ENCODE measurements at regions not wholly inside any gene's neighbourhood (a gene's known extent, or its start where the extent isn't known, plus 50 kb on each side); places are given as distances from the start of the nearest gene placed in this dataset.
A peak's percentile ranks its signal among the peaks of the same experiment; 100 is the strongest.
"Not testable (repeated sequence)": the region's sequence is repeated elsewhere in the genome, so short reads cannot be mapped to it uniquely, and the experiment has no call there.

DNA sequence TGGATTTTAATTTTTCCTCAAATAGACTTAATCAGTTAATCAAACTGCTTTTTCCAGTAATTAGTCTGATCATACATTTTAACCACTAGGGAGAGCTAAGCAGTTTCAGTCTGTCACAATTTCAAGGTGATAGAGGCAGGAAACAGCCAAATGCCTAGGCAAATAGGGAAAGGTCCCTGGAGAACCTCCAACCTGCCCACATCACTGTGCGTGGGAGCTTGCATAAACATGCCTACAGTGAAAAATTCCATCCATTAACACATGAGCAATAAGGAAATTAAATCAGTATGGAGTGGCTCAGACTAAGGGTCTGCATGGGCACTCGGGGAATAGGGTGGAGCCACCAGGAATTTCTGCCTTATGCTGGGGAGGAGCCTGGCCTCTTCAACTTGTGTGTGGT is 74.6 kb downstream of the AASDHPPT start:
- no peak for DNase-seq (ENCODE audit: low spot score)

DNA sequence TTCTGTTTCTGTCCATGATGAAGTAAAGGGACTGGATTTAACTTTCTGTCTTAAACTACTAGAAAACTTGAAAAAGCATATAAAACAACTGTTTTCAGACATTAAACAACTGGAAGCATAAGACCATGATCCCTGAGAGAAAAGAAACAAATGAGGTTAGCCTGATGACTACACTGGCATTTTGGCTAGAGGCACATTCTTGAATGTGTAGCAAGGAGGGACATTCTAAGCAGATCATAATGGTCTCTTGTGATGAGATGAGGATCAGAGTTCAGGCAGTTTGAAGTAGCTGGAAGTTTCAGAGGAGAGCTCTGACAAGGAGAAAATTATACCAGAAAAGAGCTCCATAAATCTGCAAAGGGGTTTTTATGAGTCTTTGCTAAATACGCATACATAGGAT is 75.4 kb downstream of the AASDHPPT start:
- no peak for DNase-seq (ENCODE audit: low spot score)

DNA sequence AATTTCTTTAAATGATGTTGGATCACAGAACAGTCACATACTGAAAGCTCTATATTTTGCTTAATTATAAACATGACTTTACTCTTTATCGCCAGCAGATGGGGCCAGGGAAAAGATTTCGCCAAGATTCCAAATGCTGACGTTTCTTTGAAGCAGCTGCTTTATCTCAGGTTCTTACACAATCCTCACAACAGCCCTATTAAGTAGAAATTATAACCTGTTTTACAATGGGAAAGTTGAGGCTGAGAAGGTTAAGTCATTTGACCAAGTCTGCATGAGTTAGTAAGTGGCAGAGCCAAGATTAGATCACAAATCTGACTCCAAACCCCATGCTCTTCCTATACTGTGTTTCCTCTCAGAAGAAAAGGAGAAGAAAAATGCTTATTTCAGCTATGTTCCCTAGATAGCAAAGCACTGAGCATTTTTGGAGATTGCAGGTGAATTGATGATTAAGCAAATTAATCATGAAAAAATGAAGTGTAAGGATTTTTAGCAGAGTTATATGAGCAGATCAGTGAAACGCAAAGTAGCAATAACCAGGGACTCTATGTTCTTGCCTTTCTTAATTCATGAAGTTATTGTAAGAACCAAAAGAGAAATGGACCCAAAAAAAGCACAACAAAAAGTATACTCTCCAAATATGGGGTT is 79.0 kb downstream of the AASDHPPT start:
- DNase-seq (ENCODE audit: low spot score), result peak; percentile 56

DNA sequence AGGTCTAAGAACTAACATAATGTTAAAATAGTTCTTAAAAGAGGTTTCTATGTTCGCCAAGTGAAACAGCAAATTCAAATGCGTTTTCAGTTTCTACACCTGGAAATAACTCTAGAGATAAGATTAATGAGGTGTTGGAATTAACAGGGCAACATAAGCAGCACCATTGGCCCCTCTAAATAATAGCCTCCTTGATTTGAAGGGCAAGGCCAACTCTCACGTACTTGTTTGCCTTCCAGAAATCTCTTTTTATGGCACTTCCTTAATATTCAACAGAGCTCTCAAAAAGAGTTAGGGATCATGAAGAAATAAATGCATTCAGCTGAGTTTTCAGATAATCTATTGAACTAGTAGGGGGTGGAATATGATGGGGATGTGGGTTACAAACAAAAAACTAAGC is 80.9 kb downstream of the AASDHPPT start:
- no peak for DNase-seq (ENCODE audit: low spot score)

DNA sequence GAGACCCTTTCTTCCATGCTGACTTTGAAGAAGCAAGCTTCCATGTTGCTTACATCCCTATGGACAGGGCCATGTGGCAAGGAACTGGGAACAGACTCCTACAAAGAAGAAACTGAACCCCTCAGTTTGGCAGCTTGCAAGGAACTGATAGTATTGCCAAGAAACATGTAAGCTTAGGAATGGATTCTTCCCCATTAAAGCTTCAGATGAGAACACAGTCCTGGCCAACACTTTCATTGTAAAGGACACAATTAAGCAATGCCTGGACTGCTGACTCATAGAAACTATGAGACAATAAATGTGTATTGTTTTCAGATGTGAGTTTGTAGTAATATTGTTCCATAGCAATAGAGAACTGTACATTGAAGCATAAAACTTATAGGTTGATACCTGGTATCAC is 82.4 kb downstream of the AASDHPPT start:
- no peak for DNase-seq (ENCODE audit: low spot score)

DNA sequence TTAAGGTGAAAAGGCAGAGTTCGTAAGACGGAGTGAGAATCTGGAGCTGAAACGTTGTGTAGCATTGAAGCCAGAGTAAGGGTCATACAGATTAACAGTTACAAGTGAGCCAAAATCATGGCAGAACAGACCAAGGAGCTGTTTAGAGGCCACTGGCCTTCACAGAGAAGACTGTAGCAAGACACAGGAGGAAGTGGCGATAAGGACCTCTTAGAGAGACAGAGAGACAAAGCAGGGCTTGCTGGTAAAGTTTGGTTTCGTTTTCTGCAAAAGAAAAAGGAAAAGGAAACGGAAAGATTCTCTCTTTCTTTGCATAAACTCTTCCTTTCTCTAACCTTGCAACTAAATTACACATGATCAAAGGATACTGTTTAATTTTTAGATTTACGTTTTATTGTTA is 83.0 kb downstream of the AASDHPPT start:
- no peak for DNase-seq (ENCODE audit: low spot score)

DNA sequence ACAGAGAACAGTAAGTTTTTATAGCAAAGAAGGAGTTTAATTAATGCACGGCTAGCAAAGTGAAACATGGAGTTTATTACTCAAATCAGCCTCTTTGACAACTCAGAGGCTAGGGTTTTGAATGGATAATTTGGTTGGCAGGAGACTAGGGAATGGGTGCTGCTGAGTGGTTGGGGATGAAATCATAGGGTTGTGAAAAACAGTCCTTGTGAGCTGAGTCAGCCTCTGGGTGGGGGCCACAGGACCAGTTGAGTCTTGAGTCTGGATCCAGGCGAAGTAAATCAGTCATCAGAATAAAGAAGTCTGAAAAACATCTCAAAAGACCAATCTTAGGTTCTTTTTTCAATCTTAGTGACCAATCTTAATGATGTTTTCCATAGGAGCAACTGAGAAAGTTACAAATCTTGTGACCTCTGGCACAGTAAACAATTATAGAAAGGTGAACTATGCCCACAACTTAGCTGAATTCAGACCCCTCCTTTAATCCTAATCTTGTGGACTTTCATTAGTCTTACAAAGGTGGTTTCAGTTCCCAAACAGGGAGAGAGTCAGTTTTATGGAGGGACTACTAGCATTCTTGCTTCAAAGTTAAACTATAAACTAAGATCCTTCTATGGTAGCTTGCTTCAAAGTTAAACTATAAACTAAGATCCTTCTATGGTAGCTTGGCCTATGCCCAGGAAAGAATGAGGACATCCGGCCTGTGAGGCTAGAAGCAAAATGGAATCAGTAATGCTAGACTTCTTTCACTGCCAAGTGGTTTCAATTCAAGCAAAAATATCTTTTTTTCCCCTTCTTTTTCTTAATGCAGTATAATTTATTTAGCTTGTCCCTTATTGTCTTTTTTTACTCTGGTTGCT is 84.5 kb downstream of the AASDHPPT start:
- DNase-seq (ENCODE audit: low spot score), result no peak

DNA sequence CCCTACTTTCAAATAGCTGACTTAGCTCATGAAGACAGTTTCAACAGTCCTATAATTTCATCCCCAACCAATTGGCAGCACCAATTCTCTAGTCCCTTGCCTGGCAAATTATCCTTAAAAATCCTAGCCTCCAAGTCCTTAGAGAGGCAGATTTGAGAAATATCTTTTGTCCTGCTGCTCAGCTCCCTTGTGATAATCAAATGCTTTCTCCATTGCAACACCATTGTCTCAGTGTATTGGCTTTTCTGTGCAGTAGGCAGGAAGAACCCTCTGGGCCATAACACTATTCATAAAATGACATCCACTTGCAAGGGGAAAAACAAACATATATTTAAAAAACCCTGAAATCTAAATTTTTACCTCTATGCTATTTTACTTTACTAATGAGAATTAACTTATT is 89.6 kb downstream of the AASDHPPT start:
- no peak for DNase-seq (ENCODE audit: low spot score)

DNA sequence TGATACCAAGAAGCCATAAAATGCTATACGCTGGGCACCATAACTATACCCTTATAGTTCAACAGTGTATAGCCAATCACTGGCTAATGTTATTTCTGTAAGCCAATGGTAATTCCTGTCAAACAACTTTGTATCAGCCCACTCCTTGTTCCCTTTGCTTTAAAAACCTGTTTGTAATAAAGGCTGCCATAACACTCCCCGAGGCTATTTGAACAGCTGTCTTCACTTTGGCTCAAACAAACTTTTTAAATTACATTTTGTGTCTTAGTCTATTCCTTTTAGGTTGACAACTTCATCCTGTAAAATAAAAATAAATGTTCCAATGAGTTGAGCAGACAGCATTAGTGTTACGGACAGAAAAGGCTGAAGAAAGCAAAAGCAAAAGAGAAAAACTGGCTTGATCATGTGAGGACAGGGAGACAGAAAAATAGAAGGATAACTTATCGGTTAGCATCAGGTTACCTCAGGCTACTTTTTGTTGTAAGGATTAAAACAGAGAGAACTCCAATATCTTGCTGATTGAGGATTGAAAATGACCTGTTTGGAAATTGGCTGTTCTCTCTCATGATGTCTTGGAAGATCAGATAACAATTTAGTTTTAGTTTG is 95.0 kb downstream of the AASDHPPT start:
- no peak for DNase-seq (ENCODE audit: low spot score)

DNA sequence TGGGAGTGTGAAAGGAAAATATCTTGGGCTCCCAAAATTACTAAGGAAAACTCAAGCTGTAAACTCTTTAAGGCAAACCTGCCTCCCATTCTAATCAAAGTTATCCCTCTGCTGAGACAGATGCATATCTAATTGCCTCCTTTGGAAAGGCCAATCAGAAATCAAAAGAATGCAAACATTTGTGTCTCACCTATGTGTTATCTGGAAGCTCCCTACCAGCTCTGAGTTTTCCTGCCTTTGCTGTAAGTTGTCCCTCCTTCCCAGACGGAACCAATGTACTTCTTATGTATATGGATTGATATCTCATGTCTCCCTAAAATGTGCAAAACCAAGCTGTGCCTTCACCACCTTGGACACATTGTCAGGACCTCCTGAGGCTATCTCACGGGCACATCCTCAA is 95.8 kb downstream of the AASDHPPT start:
- DNase-seq (ENCODE audit: low spot score), result no peak

DNA sequence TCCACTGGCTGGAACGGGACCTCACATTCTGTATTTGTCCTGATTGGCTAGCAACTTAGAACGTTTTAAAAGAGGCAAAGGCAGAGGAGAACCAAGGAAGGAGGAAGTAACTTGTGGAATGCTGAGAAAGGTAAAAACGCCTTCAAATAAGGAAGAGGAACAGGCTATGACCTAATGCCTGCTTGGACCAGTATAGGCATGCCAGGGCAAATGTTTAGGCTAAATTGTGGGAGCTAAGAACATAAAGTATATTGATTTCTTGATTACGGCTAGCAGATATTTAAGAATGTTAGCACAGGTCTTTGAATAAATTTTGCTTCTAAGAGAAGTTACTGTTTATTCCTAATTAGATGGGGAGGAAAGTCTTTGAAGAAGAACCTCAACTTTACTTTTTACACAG is 96.5 kb downstream of the AASDHPPT start:
- DNase-seq (ENCODE audit: low spot score), result not testable (repeated sequence)

DNA sequence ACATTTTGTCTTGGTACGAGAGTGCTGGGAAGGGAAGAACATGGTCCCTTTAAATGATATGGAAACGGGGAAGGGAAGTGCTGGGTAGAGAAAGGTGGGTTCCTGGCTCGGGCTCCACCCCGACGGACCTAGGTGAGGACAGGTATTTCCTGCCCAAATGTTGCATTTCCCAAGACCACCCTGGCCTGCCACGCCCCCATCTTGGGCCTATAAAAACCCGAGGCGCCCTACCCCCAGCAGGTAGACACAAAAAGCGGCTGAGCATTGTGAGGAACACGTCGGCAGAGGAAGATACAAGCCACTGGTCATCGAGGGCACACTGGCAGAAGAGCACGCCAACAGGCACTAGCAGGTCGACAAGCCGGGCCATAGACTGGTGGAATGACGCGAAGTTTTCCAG is 99.4 kb downstream of the AASDHPPT start:
- no peak for DNase-seq (ENCODE audit: low spot score)

DNA sequence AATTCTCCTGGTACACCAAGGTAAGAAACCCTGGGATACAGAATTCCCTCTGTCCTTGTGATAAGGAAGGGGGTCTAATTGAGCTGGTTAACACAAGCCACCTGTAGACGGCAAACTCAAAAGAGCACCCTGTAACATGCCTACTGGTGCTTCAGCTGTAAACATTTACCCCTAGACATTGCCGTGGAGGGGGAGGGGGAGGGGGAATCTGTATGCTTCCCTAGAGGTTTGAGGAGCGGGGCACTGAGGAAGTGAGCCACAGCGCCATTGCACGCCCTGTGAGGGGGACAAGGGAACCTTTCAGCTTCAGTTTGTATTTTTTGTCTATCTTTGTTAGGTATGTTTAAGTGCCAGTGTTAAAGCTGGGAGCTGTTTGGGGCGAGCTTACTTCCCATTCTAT is 99.8 kb downstream of the AASDHPPT start:
- no peak for DNase-seq (ENCODE audit: low spot score)

DNA sequence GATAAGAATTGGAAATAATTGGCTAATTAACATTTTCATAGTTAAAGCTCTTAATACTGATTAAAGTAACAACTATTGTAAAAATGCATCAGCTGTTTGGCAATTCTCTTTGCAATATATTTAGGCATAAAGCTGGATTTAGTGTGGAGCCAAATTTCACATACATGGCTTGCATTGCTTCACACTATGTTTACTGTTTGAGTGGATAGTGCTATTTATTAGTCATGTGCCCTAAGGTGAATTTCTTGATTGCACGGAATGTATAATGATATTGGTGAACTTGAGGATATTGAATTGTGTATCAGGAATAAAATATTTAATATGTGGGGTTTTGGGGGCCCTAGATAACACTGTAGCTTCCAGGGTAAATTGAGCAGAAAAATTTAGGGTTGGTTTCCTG is 100.9 kb downstream of the AASDHPPT start:
- no peak for DNase-seq (ENCODE audit: low spot score)

DNA sequence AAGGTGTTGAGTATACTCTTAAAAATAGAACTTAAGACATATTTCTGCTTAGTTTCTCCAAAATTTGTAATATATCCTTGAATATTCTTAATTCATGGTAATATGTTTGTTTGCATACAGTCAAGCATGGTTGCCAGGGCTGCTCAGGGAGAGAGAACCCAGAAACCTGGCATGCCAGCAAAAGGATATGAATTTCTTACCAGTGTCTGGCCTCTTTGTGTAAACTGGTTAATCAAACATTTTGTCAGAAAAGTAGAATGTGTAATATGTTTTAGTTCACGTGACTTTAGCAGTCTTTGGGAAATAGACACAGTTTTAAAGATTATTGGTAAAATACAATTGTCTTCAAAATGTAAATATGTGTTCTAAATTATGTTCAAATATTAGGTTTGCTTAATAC is 101.6 kb downstream of the AASDHPPT start:
- no peak for DNase-seq (ENCODE audit: low spot score)

DNA sequence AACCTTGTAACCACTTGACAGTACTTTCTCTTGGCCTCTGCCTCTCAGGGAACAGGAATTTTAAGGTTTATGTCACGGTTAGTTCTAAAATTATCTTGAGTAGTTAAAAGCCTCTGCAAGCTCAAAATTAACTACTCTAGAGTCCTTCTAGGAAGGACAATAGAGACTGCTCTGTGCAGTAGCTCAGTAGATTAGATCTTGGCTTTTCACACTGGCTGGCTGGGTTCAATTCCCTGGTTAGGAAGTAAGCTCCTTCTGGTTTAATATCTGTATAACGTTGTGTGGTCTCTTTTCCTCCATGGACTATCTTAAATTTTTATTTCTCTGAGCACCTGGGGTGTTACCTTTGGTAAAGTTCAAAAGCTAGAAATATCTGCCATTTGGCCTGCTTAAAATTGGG is 109.2 kb downstream of the AASDHPPT start:
- DNase-seq (ENCODE audit: low spot score), result no peak

DNA sequence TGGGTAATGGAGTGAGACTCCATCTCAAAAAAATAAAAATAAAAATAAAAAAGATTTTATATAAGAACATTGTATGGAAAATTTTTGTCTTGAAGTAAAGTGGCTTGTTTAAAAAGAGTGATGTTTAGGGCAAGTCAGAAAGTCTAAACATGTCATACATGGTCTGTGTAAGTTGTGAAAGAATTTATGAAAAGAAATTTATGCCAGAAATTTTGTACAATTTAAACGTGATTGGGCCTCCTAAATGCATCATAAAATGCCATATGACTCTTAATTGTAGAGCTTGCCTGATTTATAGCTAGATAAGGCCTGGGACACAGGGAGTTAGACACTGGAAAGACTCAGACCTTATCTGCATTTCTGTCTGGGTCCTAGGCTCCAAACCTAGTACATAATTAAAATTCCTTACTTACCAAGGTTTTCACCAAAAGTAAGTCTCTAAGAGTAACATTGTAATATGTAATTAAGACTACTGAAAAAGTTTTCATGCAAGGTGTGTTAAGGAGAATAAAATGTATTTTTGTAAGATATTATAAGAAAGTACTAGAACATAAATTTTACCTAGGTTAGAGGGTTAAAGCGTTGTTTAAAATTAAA is 110.5 kb downstream of the AASDHPPT start:
- no peak for DNase-seq (ENCODE audit: low spot score)

DNA sequence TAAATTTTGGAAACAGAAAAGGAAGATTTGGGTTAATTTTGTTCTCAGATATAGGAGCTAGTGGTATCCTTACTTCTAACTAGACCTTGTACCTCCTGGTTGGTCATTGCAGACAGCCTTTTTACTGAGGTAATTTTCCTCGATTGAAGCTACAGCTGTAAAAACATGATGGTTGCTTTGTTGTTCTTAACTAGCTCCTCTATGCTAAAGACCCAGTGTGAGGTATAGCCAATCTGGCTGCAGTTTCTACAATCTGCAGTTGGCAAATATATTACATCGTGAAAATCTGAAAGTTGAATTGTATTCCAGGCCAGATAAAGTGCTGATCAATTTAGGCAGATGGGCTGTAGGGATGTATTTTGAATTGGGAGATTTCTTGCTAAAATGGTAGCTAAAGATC is 116.5 kb downstream of the AASDHPPT start:
- no peak for DNase-seq (ENCODE audit: low spot score)

DNA sequence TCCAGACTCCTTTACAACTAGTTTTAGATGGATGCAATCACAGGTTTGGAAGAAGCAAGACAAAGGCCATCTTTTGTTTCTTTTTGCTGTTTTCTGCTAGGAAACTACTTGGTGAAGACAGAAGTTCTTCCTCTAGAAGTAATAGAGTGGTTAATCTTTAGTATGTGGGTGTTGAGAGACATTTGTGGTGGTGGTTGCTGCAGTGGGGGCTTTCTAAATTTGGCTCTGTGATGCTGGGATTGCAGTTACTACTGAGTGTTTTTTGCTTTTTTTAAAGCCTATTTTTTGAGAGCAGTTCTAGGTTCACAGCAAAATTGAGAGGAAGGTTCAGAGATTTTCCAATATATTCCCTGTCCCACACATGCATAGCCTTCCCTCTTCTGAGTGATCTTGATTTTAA is 120.0 kb downstream of the AASDHPPT start:
- peak; percentile 48 for DNase-seq (ENCODE audit: low spot score)

DNA sequence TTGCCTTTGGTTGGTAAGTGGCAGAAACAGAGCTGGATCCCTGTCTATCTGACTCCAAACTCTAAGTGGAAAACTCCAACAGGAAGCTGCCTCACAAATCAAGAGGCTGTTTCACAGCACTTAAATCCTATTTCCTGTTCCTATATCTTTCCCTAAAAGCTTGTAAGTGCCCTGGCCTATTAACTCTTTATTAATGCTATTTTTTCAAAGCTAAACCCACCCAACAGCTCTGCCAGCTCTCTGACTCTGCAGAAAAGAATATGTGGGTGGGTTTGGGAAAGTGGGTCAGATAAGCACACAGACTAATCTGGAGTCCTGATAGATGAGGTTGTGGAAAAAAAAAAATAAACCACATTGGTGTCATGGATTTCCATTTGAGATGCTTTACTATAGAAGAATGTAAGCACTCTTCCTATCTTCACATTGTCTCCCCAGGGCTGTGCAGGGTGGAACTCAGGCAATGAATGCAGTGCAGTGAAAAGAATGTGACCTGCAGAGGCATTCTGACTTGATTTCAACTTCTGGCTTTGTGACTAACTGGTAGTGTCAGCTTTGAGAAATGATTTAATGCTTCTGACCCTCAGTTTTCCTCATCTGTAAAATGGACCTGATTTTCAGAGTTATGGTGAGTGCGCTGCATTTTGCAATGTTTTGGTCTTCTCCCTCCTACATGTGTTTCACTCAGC is 125.6 kb downstream of the AASDHPPT start:
- peak; percentile 12 for DNase-seq (ENCODE audit: low spot score)

DNA sequence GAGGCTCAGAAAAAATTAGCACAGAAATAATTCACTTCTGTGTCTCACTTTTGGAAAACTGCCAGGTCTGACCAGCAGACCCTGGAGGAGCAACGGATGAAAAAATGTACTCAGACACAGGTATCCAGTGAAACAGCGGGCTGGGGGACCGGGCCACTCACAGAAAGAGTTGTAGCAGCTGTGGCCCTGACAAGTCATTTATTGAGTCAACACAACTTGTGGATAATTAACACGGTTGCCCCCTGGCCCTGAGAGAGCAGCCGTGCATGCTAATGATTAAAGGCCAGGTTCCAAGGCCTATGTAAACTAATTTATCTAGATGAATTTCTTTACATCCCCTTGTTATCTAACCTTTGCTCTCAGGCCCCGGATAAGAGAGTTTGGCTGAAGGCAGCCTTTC is 131.3 kb downstream of the AASDHPPT start:
- DNase-seq (ENCODE audit: low spot score), result no peak

DNA sequence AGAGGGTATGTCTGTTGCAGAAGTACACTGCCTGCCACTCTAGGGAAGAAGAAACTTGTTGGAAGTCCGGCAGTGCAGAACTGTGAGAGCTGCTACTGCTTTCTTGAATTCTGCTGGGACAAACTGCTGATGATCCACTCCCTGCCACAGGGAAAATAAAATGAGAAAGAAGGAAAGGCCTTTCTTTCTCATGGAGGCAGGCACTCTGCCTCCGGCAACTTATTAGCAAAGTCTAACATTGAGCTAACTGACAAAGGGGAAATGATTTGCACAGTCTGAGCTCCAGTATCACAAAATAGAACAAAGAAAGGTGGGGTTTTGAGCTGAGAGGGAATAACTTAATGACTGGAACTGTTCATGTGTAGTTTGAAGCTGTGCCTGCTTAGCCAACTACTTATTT is 134.6 kb downstream of the AASDHPPT start:
- DNase-seq (ENCODE audit: low spot score), result no peak
